Activated T-cell treated with anti-CD3 and anti-CD28 coated beads, Interleukin-2, amount 50 U/mL, for 4 hours (primary cell): ENCODE measurements at regions not wholly inside any gene's neighbourhood (a gene's known extent, or its start where the extent isn't known, plus 50 kb on each side); places are given as distances from the start of the nearest gene placed in this dataset.
"Not testable (repeated sequence)": the region's sequence is repeated elsewhere in the genome, so short reads cannot be mapped to it uniquely, and the experiment has no call there.

ENCODE experiments used
- ATAC-seq, 2 donors: fragments of 200-7000 bp; cut with Tn5 transposase; one replicate each; pipeline ENCODE4 v1.10.0; 2021
- DNase-seq: peaks from one replicate; pipeline ENCODE4 v3.0.0-alpha.2; 2020
- H3K27me3 Mint-ChIP-seq: one replicate; pipeline ENCODE4 v1.8.0; 2021; ENCODE audit warnings: low read depth, mixed read lengths
- H3K36me3 Mint-ChIP-seq: one replicate; pipeline ENCODE4 v1.8.0; 2022; ENCODE audit warnings: mixed read lengths; ENCODE audit not compliant: insufficient read depth
- H3K4me1 Mint-ChIP-seq: one replicate; pipeline ENCODE4 v1.8.0; 2021; ENCODE audit warnings: low read depth, mixed read lengths
- H3K4me3 Mint-ChIP-seq: one replicate; pipeline ENCODE4 v1.8.0; 2021; ENCODE audit warnings: mild to moderate bottlenecking, moderate library complexity, mixed read lengths
- H3K9me3 Mint-ChIP-seq: one replicate; pipeline ENCODE4 v1.8.0; 2021; ENCODE audit warnings: mixed read lengths

GRCh38 chr4:100933628-100934027 lies 413.7 kb downstream of the PPP3CA start:
- DNase-seq, result no peak
- no peaks in the 10 kb centered on the region for H3K9me3 Mint-ChIP-seq
- H3K4me1 Mint-ChIP-seq, result peaks cover 7% of the 10 kb centered on the region
- H3K27me3 Mint-ChIP-seq, result no peaks in the 10 kb centered on the region
- no peaks in the 10 kb centered on the region for H3K36me3 Mint-ChIP-seq
- no peak overlapping the region for H3K4me3 Mint-ChIP-seq
- ATAC-seq, result no peak

DNA sequence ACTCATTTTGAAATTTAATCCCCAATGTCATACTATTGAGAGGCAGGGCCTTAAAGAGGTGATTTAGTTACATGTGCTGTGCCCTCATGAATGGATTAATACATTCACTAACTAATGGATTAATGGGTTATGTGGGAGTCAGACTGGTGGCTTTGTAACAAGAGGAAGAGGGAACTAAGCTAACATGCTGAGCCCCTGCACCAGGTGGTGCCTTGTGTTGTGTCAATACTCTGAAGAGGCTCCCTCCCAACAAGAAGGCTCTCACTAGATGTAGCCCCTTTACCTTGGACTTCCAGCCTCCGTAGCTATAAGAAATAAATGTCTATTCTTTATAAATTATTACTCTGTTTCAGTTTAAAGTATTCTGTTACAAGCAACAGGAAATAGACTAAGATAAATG lies 411.9 kb upstream of the EMCN start:
- DNase-seq (no peak), ATAC-seq (no peak)
- H3K9me3 Mint-ChIP-seq, result no peaks in the 10 kb centered on the region
- no peaks in the 10 kb centered on the region for H3K27me3 Mint-ChIP-seq
- no peak overlapping the region for H3K4me3 Mint-ChIP-seq
- no peaks in the 10 kb centered on the region for H3K36me3 Mint-ChIP-seq
- H3K4me1 Mint-ChIP-seq, result peaks cover 7% of the 10 kb centered on the region

DNA sequence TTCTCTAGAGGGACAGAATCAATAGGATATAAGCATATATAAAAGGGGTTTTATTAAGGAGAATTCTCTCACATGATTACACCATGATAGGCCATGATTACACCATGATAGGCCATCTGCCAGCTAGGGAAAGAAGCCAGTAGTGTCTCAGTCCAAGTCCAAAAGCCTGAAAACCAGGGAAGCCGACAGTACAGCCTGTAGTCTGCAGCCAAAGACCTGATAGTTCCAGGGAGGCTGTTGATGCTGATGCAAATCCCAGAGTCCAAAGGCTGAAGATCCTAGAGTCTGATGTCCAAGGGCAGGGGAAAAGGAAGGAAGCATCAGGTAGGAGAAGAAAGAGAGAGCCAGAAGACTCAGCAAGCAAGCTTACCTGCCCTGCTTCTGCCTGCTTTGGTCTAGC lies 411.3 kb upstream of the EMCN start:
- Mint-ChIP-seq H3K36me3 (no peaks in the 10 kb centered on the region), H3K4me1 (peaks cover 7% of the 10 kb centered on the region), H3K27me3 (no peaks in the 10 kb centered on the region), H3K4me3 (no peak overlapping the region), H3K9me3 (peaks cover 3% of the 10 kb centered on the region)
- ATAC-seq, result no peak
- no peak for DNase-seq

DNA sequence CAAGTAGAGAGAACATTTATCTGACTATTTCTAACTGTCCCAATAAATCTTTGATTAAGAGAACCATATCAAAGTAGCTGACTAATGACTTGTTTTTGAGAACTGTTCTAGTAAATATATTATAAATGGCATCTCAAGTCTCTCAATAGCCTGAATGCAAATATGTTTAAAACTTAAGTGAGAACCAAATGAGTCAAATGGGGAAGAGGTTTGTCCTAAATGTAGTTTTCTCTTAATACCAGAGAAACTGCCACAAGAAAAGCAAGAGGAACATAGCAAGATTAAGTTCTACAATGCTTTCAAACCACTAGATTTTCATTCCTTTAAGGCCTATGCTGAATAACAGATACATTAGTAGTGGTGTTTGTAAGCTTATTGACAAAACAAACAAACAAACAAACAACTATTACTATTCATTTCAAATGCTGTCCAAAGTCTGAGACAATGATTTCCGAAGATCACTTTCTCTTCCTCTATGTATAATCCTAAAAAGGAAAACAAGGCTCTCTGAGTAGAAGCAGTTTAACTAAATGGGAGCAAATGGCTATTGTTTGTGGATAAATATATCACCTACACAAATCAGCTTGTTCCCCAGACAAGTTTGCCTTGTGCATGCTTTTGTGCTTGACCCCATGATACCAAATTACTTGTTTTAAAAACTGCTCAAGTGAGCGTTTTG lies 408.4 kb upstream of the EMCN start:
- Mint-ChIP-seq H3K36me3 (no peaks in the 10 kb centered on the region), H3K27me3 (no peaks in the 10 kb centered on the region), H3K4me3 (no peak overlapping the region), H3K9me3 (peaks cover 8% of the 10 kb centered on the region), H3K4me1 (no peaks in the 10 kb centered on the region)
- DNase-seq (no peak), ATAC-seq (no peak)

DNA sequence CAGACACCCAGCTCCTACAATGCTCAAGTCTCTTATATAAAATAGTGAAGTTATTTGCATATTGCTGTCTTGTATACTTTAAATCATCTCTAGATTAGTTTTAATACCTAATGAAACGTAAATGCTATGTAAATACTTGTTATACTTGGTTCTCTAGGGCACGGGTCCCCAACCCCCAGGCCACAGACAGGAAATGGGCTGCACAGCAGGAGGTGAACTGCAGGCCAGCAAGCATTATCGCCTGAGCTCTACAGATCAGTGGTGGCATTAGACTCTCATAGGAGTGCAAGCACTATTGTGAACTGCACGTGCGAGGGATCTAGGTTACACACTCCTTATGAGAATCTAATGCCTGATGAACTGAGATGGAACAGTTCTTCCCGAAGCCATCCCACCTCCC lies 395.9 kb upstream of the EMCN start:
- peaks cover 11% of the 10 kb centered on the region for H3K27me3 Mint-ChIP-seq
- no peak overlapping the region for H3K4me3 Mint-ChIP-seq
- H3K4me1 Mint-ChIP-seq, result no peaks in the 10 kb centered on the region
- ATAC-seq, result no peak
- peaks cover 5% of the 10 kb centered on the region for H3K36me3 Mint-ChIP-seq
- H3K9me3 Mint-ChIP-seq, result peaks cover 5% of the 10 kb centered on the region
- DNase-seq, result no peak

DNA sequence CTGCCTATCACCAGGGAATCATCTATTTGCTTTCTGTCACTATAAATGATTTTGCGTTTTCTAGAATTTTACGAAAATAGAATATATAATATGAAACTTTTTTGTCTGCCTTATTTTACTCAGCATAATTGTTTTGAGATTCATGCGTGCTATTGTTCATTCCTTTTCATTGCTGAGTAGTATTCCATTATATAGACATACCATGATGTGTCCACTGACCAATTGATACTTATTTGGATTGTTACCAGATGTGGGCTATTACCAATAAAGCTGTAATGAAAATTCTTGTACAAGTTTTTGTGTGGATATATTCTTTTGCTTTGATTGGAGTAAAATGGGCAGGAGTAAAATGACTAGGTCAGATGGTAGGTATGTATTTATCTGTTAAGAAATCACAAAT lies 390.7 kb upstream of the EMCN start:
- H3K27me3 Mint-ChIP-seq, result no peaks in the 10 kb centered on the region
- no peak overlapping the region for H3K4me3 Mint-ChIP-seq
- H3K9me3 Mint-ChIP-seq, result no peaks in the 10 kb centered on the region
- ATAC-seq, result no peak
- H3K4me1 Mint-ChIP-seq, result no peaks in the 10 kb centered on the region
- no peaks in the 10 kb centered on the region for H3K36me3 Mint-ChIP-seq
- DNase-seq, result no peak

DNA sequence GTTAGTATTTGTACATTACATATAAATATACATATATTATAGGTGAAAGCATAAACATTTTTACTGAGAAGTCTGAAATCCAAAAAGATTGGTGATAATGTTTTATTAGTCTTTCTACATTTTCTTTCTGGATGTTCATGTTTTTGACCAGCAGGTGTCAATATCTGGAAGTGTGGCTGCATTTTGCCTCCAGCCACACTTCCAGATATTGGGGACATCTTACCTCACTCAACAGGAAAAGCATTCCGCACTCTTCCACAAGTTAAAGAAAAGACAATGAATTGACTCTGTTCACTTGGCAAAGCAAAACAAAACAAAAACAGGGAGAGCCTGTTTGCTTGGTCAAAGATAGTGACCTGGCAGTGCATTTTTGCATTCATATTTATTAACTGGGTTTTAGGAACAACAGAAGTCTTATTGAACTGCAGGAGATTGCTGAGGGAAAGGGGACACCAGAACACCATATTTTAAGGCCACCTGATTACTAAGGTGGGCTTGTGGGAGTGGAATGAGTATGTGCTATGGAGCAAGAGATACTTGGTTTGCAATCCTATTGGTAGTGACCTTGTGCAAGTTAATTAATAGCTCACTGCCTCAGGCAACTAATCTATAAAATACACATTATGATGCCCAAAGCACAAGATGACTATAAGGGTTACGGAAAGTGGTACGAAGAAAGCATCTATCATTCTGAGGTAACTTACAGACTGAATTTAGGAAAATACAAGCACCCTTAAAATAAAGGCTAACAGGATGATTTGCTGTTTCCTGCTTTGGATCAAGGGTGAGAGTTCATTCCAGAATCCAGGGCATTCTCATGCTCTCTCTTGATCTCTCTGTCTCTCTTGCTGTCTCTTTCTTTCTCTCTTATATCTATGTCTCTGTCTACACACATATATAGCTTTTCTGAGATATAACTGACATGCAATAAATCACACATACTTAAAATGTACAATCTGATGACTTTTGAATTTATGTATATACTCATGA lies 389.9 kb upstream of the EMCN start:
- H3K27me3 Mint-ChIP-seq, result no peaks in the 10 kb centered on the region
- ATAC-seq, result no peak
- DNase-seq, result no peak
- no peaks in the 10 kb centered on the region for H3K9me3 Mint-ChIP-seq
- H3K4me3 Mint-ChIP-seq, result no peak overlapping the region
- no peaks in the 10 kb centered on the region for H3K36me3 Mint-ChIP-seq
- no peaks in the 10 kb centered on the region for H3K4me1 Mint-ChIP-seq

- no peak for ATAC-seq
- Mint-ChIP-seq H3K27me3 (no peaks in the 10 kb centered on the region), H3K9me3 (no peaks in the 10 kb centered on the region)
These were observed 389.2 kb upstream of the EMCN start for GRCh38 chr4:100906973-100907372.

DNA sequence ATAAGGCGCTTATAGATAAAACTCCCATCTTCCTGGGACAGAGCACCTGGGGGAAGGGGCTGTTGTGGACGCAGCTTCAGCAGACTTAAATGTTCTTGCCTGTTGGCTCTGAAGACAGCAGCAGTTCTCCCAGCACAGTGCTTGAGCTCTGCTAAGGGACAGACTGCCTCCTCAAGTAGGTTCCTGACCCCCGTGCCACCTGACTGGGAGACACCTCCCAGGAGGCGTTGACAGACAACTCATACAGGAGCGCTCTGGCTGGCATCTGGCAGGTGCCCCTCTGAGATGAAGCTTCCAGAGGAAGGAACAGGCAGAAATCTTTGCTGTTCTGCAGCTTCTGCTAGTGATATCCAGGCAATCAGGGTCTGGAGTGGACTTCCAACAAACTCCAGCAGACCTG lies 383.1 kb upstream of the EMCN start:
- not testable (repeated sequence) for DNase-seq, H3K36me3 Mint-ChIP-seq, ATAC-seq, H3K9me3 Mint-ChIP-seq, H3K4me3 Mint-ChIP-seq, H3K4me1 Mint-ChIP-seq, H3K27me3 Mint-ChIP-seq

More at GRCh38 chr4:100906973-100907372, 389.2 kb upstream of the EMCN start:
- H3K4me3 Mint-ChIP-seq, result no peak overlapping the region
- H3K36me3 Mint-ChIP-seq, result no peaks in the 10 kb centered on the region
- no peaks in the 10 kb centered on the region for H3K4me1 Mint-ChIP-seq
- DNase-seq, result no peak

DNA sequence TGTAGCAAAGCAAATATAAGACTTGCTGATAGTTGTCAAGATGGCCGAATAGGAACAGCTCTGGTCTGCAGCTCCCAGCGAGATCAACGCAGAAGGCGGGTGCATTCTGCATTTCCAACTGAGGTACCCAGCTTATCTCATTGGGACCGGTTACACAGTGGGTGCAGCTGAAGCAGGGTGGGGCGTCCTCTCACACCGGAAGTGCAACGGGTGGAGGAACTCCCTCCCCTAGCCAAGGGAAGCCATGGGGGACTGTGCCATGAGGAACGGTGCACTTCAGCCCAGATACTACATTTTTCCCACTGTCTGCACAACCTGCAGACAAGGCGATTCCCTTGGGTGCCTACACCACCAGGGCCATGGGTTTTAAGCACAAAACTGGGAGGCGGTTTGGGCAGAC lies 382.3 kb upstream of the EMCN start:
- H3K9me3 Mint-ChIP-seq, result no peaks in the 10 kb centered on the region
- H3K27me3 Mint-ChIP-seq, result peaks cover 2% of the 10 kb centered on the region
- H3K4me1 Mint-ChIP-seq, result peaks cover 10% of the 10 kb centered on the region
- ATAC-seq (no peak), DNase-seq (no peak)
- no peak overlapping the region for H3K4me3 Mint-ChIP-seq
- no peaks in the 10 kb centered on the region for H3K36me3 Mint-ChIP-seq

- Mint-ChIP-seq H3K4me1 (peaks cover 14% of the 10 kb centered on the region), H3K4me3 (no peak overlapping the region), H3K36me3 (no peaks in the 10 kb centered on the region), H3K27me3 (peaks cover 2% of the 10 kb centered on the region), H3K9me3 (no peaks in the 10 kb centered on the region)
- ATAC-seq (no peak), DNase-seq (no peak)
These were observed 381.0 kb upstream of the EMCN start for GRCh38 chr4:100898844-100899243.

DNA sequence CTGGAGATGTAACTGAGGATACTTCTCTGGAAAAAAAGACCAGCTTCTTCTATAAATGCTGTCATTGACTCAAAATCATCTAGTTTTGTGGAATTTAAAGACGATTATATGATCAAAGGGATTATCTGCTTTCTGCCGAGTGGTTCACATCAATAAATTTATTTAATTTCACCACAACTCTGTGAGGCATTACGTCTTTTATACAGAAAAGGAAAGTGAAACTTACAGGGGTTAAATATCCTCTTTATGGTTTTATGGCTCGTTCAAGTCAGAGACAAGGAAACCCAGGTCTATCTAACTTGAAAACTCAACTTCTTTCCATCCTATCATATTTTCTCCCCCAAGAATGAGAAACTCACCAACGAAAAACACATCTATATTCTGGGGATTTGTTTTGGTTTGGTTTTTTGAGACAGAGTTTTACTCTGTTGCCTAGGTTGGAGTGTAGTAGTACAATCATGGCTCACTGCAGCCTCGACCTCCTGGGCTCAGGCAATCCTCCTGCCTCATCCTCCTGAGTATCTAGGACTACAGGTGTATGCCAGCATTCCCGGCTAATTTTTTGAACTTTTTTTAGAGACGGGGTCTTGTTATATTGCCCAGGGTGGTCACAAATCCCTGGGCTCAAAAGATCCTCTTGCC lies 377.9 kb upstream of the EMCN start:
- peaks cover under 1% of the 10 kb centered on the region for H3K9me3 Mint-ChIP-seq
- H3K4me1 Mint-ChIP-seq, result peaks cover 14% of the 10 kb centered on the region
- peak overlapping the region; percentile 81 for H3K4me3 Mint-ChIP-seq
- DNase-seq (no peak), ATAC-seq (peak; percentile 59 to 63)
- H3K27me3 Mint-ChIP-seq, result no peaks in the 10 kb centered on the region
- no peaks in the 10 kb centered on the region for H3K36me3 Mint-ChIP-seq

- H3K27me3 Mint-ChIP-seq, result no peaks in the 10 kb centered on the region
- no peak for ATAC-seq
- peaks cover 14% of the 10 kb centered on the region for H3K4me1 Mint-ChIP-seq
- H3K4me3 Mint-ChIP-seq, result peak overlapping the region; percentile 81
- H3K36me3 Mint-ChIP-seq, result no peaks in the 10 kb centered on the region
- DNase-seq, result no peak
- H3K9me3 Mint-ChIP-seq, result peaks cover 5% of the 10 kb centered on the region
These were observed 376.6 kb upstream of the EMCN start for GRCh38 chr4:100894339-100894870.

DNA sequence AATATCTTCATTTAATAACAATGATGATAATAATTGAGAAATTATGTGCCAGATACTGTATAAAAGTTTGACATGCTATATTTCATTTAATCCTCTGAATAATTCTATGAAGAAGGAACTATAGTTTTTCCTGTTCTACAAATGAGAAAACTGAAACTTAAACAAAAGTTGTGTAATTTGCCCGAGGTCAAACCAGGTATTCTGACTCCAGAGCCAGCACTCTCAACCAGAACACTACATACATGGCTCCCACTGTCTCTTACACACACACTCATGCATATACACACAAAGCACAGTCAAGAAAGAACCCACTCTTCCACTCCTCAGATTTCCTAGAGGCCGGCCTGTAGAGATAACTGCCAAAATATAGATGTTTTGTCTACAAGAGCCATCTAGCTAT lies 374.0 kb upstream of the EMCN start:
- Mint-ChIP-seq H3K4me3 (no peak overlapping the region), H3K4me1 (peaks cover 14% of the 10 kb centered on the region), H3K27me3 (no peaks in the 10 kb centered on the region), H3K9me3 (peaks cover 14% of the 10 kb centered on the region), H3K36me3 (no peaks in the 10 kb centered on the region)
- ATAC-seq (no peak), DNase-seq (no peak)
